GM13977 (cell line): ENCODE measurements at regions not wholly inside any gene's neighbourhood (a gene's known extent, or its start where the extent isn't known, plus 50 kb on each side); places are given as distances from the start of the nearest gene placed in this dataset.

ENCODE experiments used
- DNase-seq: peaks from one replicate; pipeline ENCODE4 v3.0.0; 2012; ENCODE audit warnings: low spot score
- CTCF ChIP-seq: IDR thresholded peaks from 2 replicates; pipeline ENCODE4 v1.5.1; 2012; ENCODE audit warnings: mild to moderate bottlenecking, control low read depth; ENCODE audit not compliant: insufficient read depth; ENCODE audit errors: extremely low read depth, missing control alignments
- in situ Hi-C: fragments of 300-500 bp; cut with MboI; formaldehyde crosslinking; loops from one replicate; pipeline ENCODE4 v1.12.0; 2022; ENCODE audit warnings: low sequenced_read_pairs, low pct_unique_long_range_greater_than_20kb, mixed read lengths, inconsistent platforms; ENCODE audit not compliant: unreplicated experiment

GRCh38 chr18:53920312-53921075 is 304.0 kb downstream of the MBD2 start:
- in situ Hi-C loops: no loop called here
- DNase-seq: no peak
- no peak for TF ChIP-seq CTCF

- DNase-seq: no peak
- in situ Hi-C loops: no loop called here
- TF ChIP-seq CTCF: no peak
Observed at GRCh38 chr18:53918091-53918490, 306.4 kb downstream of the MBD2 start.

- no peak for TF ChIP-seq CTCF
- no peak for DNase-seq
- in situ Hi-C loops: no loop called here
Observed at GRCh38 chr18:53911200-53911599, 313.3 kb downstream of the MBD2 start.

- no peak for TF ChIP-seq CTCF
- in situ Hi-C loops: no loop called here
- DNase-seq: no peak
Observed at GRCh38 chr18:53909668-53910067, 314.8 kb downstream of the MBD2 start.

GRCh38 chr18:53907921-53908320 is 316.5 kb downstream of the MBD2 start:
- DNase-seq: no peak
- in situ Hi-C loops: no loop called here
- TF ChIP-seq CTCF: no peak

- in situ Hi-C loops: no loop called here
- DNase-seq: no peak
- no peak for TF ChIP-seq CTCF
Observed at GRCh38 chr18:53906681-53907080, 317.8 kb downstream of the MBD2 start.
